NCI-H526 (cell line): ENCODE measurements at regions not wholly inside any gene's neighbourhood (a gene's known extent, or its start where the extent isn't known, plus 50 kb on each side); places are given as distances from the start of the nearest gene placed in this dataset.
A peak's percentile ranks its signal among the peaks of the same experiment; 100 is the strongest.

Experiments
- DNase-seq, 2 experiments: peaks; one replicate each; lab custom pipeline; 2025; lab: John Stamatoyannopoulos, UW

DNA sequence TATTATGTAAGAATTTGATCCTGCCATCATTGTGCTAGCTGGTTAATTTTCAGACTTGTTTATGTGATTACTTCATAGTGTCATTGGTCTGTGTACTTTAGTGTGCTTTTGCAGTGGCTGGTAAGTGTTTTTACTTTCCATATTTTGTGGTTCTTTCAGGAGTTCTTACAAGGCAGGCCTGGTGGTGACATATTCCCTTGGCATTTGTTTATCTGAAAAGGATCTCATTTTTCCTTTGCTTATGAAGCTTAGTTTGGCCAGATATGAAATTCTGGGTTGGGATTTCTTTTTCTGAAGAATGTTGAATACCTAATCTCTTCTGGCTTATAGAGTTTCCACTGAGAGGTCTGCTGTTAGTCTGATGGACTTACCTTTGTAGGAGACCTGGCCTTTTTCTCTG lies 72.8 kb upstream of the MC4R start:
- no peak for DNase-seq

DNA sequence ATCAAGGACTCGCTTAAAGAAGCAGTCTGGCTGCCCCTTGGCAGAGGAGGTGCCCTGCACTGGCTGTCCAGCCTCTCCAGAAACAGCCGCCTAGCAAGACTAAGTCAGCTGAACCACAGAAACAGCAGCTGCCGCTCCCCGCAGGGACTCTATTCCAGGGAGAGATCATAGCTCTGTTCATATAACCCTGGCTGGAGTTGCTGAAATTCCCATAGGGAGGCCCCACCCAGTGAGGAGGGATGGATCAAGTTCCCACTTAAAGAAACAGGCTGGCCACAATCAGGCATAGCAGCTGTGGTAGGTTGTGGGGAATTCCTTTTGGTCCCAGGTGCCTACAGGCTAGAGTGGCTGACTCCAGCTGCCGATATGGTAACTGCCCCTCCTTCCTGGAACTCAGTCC lies 74.2 kb upstream of the MC4R start:
- DNase-seq = peak; percentile 64 to 72

DNA sequence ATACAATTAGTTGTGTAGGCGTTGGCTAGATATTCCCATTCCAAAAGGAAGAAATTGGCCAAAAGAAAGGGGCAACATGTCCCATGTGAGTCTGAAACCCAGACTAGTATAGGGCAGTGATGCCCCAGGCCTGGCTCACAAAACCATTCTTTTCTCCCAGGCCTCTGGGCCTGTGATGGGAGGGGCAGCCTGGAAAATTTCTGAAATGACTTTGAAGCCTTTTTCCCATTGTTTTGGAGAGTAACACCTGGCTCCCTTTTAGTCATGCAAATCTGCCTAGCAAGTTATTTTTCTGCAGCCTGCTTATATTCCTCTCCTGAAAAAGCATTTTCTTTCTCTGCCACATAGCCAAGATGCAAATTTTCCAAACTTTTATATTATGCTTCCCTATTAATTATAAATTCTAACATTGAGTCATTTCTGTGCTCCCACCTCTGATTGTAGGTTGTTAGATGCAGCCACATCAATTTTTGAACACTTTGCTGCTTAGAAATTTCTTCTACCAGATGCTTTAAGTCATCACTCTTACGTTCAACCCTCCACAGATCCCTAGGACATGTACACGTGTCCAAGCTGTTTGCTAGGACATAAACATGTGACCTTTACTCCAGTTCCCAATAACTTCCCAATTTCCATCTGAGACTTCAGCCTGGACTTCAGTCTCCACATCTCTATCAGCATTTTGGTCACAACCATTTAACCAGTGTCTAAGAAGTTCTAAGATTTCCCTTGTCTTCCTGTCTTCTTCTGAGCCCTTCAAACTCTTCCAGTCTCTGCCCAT lies 76.1 kb upstream of the MC4R start:
- DNase-seq = peak in 1 of 2 experiments; percentile 6

GRCh38 chr18:60452421-60452820 lies 79.8 kb upstream of the MC4R start:
- no peak for DNase-seq

GRCh38 chr18:60466677-60467076 lies 94.1 kb upstream of the MC4R start:
- no peak for DNase-seq

DNA sequence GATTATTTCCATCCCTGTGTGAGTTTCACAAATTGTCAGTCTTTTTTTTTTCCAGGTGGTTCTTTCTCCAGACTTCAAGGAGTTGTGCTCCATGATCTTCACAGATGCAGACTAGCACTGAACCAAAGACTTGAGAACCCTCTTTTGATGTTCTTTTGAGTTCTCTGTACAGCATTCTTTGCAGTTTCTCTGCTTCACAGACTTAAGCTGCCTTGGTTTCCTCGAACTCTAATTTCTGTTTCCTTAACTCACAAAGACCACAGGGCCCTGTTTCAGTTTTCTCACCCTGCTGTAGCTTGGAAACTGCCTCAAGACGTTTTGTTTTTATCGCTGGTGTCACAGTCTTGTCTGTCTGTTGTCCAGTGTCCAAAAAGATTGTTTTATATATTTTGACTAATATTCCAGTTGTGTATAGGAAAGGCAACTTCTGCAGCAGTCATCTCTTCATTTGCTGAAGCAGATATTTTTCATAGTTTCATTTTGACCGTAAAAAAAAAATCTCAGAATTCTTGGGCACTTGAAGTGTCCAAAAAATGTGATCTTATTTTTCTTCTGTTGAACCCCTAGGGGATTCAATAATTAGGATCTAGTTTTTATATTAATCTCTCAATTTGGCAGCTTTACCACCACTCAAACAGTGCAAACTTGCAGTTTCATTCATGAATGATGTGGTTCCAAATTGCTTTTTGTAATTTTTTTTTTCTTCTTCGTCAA lies 97.0 kb upstream of the MC4R start:
- DNase-seq = no peak

GRCh38 chr18:60471652-60472051 lies 99.1 kb upstream of the MC4R start:
- no peak for DNase-seq

- DNase-seq = no peak
These were observed 112.6 kb upstream of the MC4R start for GRCh38 chr18:60485201-60485600.

DNA sequence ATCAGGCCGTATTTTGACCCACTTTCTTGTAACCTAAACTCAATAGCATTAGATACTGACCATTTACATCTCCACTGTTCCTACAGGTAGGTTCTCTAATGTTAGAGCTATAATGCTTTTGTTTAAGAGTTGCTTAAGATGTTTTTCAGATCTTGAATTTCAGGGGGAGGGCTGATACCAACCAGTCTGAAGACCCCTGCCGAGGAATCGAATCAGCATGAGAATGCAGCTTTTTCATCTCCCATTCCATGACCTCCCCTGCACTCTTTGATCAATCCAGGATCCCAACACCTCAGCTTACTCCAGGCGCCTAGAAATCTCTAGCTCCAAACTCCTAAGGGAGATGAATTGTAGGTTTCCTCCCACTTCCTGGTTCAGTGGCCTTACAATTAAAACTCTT lies 120.5 kb upstream of the MC4R start:
- DNase-seq = no peak

GRCh38 chr18:60499675-60500074 lies 127.1 kb upstream of the MC4R start:
- DNase-seq = no peak

DNA sequence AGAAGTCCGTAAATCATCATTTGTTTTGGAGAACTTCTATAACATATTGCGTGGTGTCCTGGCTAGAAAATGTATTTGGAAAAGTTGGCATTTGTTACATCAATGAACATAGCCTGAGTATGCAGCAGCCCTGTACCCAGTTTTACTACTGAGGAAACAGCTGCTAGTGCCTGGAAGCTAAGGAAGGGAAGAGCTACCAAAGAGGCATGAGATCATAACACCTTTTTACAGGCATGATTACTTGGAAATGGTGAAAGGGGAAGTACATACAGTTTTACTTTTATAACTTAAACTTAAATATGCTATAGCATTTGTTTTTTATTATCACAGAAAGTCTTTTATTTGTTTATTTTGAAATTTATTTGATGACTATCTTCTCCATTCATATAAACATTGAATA lies 128.4 kb upstream of the MC4R start:
- DNase-seq = no peak

- DNase-seq = no peak
These were observed 130.0 kb upstream of the MC4R start for GRCh38 chr18:60502591-60502990.

GRCh38 chr18:60503199-60503598 lies 130.6 kb upstream of the MC4R start:
- DNase-seq = no peak

DNA sequence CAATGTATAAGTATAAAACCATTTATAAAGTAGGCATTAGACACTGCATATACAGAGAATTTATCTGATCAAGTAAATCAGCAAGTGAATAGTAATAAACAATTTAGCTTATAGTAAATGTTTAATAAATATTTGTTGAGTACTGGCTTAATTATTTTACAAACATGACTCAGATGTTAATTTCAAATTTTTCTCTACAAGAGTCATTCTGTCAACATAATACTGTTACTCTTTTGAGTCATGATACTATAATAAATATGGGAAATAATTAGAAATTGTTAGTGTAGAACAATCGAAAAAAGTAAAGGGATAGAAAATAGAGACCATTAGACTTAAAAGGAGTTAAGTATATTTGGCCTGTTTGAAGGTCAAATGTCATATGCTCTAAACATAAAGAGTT lies 133.6 kb upstream of the MC4R start:
- no peak for DNase-seq

- no peak for DNase-seq
These were observed 134.1 kb upstream of the MC4R start for GRCh38 chr18:60506682-60507081.

DNA sequence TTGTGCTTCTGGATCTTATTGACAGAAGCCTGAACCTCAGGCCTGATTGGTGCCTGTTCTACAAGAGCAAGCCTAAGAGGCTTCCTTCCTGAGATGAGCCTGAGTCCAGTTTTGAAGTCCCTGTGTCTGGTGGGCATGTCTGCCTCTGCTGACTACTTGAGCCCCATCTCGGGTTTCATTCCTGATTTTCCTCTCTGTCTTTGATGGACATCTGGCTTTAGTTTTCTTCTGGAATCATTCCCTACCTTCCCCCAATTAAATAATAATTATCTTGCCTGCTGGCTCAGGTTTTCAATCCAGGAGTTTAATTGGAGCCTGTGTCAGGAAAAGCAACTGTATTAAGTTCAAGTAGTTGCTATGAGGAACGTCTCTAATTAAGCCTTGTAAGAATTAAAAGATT lies 135.5 kb upstream of the MC4R start:
- DNase-seq = no peak

DNA sequence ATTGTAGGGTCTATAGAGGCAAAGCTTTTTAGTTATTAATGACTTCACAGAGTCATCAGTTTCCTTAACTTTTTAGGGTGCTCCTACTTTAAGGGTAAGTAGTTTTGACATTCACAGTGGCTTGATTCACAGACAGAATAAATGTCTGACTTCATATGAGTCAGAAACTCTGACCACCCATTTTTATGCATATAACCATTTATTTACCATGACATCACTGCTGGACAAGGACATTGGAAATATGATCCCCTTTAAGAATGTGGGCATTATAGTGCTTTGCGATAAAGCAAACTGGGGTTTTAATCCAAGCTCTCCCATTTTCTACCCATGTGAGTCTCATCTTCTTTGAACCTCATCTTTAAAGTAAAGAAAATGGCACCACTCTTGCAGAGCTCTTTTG lies 162.0 kb upstream of the MC4R start:
- DNase-seq = no peak

DNA sequence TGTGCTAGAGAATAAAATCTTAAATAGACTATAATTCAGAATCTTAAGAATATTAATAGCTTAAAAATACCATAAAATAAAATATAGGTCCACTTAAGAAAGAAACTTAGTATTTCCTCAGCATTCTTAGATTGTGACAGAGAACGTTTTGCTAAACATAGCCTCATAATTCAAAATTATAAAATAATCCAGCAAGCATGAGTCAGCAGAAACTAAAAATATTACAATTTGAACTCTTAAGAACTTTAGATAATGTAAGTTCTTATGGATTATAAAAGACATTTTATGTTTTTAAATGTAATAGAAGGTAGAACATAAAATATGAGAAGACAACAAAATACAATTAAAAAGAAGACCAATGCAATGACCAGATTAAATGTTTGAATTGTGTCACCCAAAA lies 164.5 kb upstream of the MC4R start:
- DNase-seq = no peak

DNA sequence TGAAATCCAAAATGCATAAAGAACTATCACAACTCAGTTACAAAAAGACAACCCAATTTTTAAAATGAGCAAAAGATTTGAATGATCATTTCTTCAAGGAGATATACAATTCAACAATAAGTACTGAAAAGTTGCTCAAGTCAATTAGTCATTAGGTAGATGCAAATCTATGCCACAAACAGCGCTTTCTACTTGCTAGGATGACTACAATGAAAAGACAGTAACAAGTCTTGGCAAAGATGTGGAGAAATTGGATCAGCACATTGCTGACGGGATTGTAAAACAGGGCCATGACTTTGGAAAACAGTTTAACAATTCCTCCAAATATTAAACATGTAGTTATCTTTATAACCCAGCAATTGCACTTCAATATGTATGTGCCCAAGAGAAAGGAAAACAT lies 166.3 kb upstream of the MC4R start:
- no peak for DNase-seq

- no peak for DNase-seq
These were observed 169.1 kb upstream of the MC4R start for GRCh38 chr18:60541661-60542060.

GRCh38 chr18:60543646-60544045 lies 171.1 kb upstream of the MC4R start:
- DNase-seq = no peak

DNA sequence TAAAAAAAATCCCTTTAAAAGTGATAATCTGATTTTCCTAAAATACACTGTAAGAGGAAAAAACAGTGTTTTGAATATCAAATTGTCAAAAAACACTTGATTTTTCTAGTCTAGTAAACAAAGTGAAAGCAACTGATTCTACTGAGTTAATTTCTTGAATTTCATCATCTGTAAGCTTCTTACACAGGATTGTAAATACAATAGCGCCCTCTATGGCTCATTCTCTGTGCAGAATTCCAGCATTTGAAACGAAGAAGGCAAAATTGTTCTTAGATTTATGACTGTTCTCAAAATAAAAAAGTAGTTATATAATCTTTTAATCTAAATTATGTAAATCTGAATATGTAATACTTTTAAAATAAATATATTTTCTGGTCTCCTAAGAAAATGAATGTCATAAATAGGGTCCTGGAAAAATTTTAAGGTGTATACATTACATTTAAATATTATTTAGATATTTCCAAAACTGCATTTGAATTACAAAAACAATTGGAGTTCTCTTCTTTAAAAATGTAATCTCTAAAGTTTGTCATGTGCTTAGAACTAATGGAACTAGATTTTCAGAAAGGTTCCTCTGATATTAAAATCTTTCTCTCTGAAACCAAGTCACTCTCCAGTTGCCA lies 176.9 kb upstream of the MC4R start:
- peak; percentile 30 to 84 for DNase-seq

DNA sequence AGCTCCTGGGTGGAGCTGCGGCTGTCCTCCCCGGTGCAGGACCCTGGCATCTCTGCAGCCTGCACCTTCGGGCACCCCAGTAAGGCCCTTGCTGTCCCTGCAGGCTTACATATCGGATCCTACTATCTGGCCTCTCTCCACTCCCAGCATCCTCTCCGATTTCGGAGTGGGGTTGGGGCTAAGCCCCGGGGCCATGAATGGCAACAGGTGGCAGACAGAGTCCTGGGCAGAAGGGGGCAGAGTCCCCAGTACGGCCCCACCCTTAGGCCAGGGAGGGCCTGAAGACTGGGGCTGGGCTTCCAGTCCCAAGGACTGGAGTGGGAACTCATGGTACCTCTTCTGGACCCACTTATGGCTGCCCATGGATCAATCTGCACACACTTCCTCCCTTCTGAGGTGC lies 180.4 kb upstream of the MC4R start:
- DNase-seq = no peak
